Hepatocyte (in vitro differentiated cells): ENCODE measurements at regions not wholly inside any gene's neighbourhood (a gene's known extent, or its start where the extent isn't known, plus 50 kb on each side); places are given as distances from the start of the nearest gene placed in this dataset.

Experiments used
- EZH2 ChIP-seq: fragments of 200-600 bp; sonication (generic); IDR thresholded peaks from 2 replicates; pipeline ENCODE4 v1.6.1; 2016; ENCODE audit warnings: antibody characterized with exemption, mild to moderate bottlenecking, borderline replicate concordance
- EZH2phosphoT487 ChIP-seq: fragments of 200-600 bp; sonication (generic); IDR thresholded peaks from one replicate; pipeline ENCODE4 v1.6.1; 2018; ENCODE audit warnings: antibody characterized with exemption, mild to moderate bottlenecking, low read depth, moderate library complexity; ENCODE audit not compliant: unreplicated experiment, severe bottlenecking
- TF ChIP-seq, protein P1 (sequence below): fragments of 200-600 bp; sonication (generic); IDR thresholded peaks from 2 replicates; pipeline ENCODE4 v1.5.1; 2016; ENCODE audit warnings: antibody characterized with exemption, mild to moderate bottlenecking; ENCODE audit not compliant: poor library complexity

DNA sequence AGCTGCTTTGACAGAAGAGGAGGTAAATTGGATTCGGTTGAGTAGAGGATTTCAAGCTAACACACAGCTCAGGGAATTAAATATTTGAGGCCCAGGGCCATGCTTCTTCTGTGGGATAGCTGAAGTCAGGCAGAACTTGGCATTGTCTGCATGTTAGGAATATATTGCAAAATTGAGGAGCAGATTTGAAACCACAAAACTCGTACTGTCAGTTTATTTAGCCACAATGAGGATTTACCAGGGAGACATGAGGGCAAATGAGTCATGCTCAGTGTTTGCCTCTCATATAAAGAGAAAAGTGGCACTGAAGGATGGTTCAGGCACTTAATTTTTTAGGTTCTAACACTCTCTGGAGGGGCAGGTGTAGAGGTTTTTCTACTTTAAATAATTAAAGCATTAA, 83.0 kb upstream of the PRLR start:
- TF ChIP-seq, protein P1, sequence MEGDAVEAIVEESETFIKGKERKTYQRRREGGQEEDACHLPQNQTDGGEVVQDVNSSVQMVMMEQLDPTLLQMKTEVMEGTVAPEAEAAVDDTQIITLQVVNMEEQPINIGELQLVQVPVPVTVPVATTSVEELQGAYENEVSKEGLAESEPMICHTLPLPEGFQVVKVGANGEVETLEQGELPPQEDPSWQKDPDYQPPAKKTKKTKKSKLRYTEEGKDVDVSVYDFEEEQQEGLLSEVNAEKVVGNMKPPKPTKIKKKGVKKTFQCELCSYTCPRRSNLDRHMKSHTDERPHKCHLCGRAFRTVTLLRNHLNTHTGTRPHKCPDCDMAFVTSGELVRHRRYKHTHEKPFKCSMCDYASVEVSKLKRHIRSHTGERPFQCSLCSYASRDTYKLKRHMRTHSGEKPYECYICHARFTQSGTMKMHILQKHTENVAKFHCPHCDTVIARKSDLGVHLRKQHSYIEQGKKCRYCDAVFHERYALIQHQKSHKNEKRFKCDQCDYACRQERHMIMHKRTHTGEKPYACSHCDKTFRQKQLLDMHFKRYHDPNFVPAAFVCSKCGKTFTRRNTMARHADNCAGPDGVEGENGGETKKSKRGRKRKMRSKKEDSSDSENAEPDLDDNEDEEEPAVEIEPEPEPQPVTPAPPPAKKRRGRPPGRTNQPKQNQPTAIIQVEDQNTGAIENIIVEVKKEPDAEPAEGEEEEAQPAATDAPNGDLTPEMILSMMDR, result no peak
- no peak for TF ChIP-seq EZH2
- no peak for TF ChIP-seq EZH2phosphoT487
